GM12873 (cell line): ENCODE measurements at regions not wholly inside any gene's neighbourhood (a gene's known extent, or its start where the extent isn't known, plus 50 kb on each side); places are given as distances from the start of the nearest gene placed in this dataset.

Source experiments
- CTCF ChIP-seq: IDR thresholded peaks from 2 replicates; pipeline ENCODE4 v1.5.1; 2012; ENCODE audit warnings: low read depth, mild to moderate bottlenecking, moderate library complexity, low read length, control low read depth; ENCODE audit not compliant: insufficient read depth; ENCODE audit errors: missing control alignments

- no peak for TF ChIP-seq CTCF
Observed at GRCh38 chr3:68467465-68467864, 464.9 kb downstream of the TAFA4 start.

GRCh38 chr3:68458581-68458980 is 473.8 kb downstream of the TAFA4 start:
- TF ChIP-seq CTCF: no peak

- no peak for TF ChIP-seq CTCF
Observed at GRCh38 chr3:68448510-68449383, 483.6 kb downstream of the TAFA4 start.

GRCh38 chr3:68447885-68448284 is 484.5 kb downstream of the TAFA4 start:
- no peak for TF ChIP-seq CTCF

DNA sequence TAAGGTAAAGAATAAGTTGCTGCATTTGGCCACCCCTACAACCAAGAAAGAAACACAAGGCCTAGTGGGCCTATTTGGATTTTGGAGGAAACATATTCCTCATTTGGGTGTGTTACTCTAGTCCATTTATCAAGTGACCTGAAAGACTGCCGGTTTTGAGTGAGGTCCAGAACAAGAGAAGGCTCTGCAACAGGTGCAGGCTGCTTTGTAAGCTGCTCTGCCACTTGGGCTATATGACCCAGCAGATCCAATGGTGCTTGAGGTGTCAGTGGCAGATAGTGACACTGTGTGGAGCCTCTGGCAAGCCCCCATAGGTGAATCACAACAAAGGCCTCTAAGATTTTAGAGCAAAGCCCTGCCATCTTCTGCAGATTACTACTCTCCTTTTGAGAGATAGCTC is 491.3 kb downstream of the TAFA4 start:
- TF ChIP-seq CTCF: no peak

GRCh38 chr3:68436619-68437401 is 495.5 kb downstream of the TAFA4 start:
- no peak for TF ChIP-seq CTCF

DNA sequence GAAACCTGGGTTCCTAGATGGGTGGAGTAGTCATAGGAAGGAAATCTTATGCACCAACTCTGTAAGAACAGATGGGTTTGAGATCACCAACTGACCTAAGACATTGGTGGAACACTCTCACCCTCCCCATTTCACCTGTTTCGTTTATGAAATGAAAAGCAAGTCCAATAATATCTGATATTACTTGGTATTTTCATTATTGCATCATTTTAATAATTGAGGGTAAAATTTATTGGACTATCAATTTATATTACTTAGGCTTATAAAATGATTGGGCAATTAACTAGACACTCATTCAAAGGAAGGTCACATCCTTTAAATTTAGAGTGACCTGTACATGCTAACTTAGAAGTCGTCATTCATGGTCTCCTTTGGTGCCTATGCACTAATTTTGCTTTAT is 503.9 kb downstream of the TAFA4 start:
- TF ChIP-seq CTCF: no peak
